Brain microvascular endothelial cell (primary cell): ENCODE measurements at regions not wholly inside any gene's neighbourhood (a gene's known extent, or its start where the extent isn't known, plus 50 kb on each side); places are given as distances from the start of the nearest gene placed in this dataset.
A peak's percentile ranks its signal among the peaks of the same experiment; 100 is the strongest.

ENCODE experiments used
- DNase-seq: peaks from one replicate; pipeline ENCODE4 v3.0.0-alpha.2; 2020
- H3K27ac ChIP-seq: fragments of 250-450 bp; sonication (Bioruptor Pico); 2 replicates; pipeline ENCODE4 v1.5.1; 2020; ENCODE audit warnings: mild to moderate bottlenecking, moderate library complexity
- H3K27me3 ChIP-seq: fragments of 250-450 bp; sonication (Bioruptor Pico); replicated peaks from 2 replicates; pipeline ENCODE4 v1.5.1; 2020; ENCODE audit warnings: mild to moderate bottlenecking
- H3K36me3 ChIP-seq: fragments of 250-450 bp; sonication (Bioruptor Pico); replicated peaks from 2 replicates; pipeline ENCODE4 v1.5.1; 2020; ENCODE audit warnings: mild to moderate bottlenecking
- H3K4me3 ChIP-seq: 2 replicates; pipeline ENCODE4 v1.5.1; 2011; ENCODE audit warnings: low read depth, mild to moderate bottlenecking, control low read depth, low read length, moderate library complexity
- CTCF ChIP-seq: IDR thresholded peaks from 2 replicates; pipeline ENCODE4 v1.5.1; 2011; ENCODE audit warnings: low read depth, mild to moderate bottlenecking, moderate library complexity, low read length, control low read depth, inconsistent platforms; ENCODE audit errors: missing control alignments
- in situ Hi-C: cut with HindIII; loops from 2 replicates; pipeline ENCODE4 v1.10.0; 2017; ENCODE audit warnings: low sequenced_read_pairs, low pct_ligation_motif_present

- no peak for DNase-seq
- no peaks in the 10 kb centered on the region for H3K36me3 ChIP-seq
- H3K27ac ChIP-seq = no peak overlapping the region
- in situ Hi-C loops = no loop called here
- no peak overlapping the region for H3K4me3 ChIP-seq
- no peak for TF ChIP-seq CTCF
- no peaks in the 10 kb centered on the region for H3K27me3 ChIP-seq
Measured at GRCh38 chr7:131011432-131011742, 277.4 kb upstream of the KLF14 start.

GRCh38 chr7:131011976-131012375 lies 278.0 kb upstream of the KLF14 start:
- Histone ChIP-seq H3K36me3 (no peaks in the 10 kb centered on the region), H3K4me3 (no peak overlapping the region), H3K27ac (peak overlapping the region; percentile 48), H3K27me3 (no peaks in the 10 kb centered on the region)
- DNase-seq = peak; percentile 52
- TF ChIP-seq CTCF = no peak
- in situ Hi-C loops = no loop called here

- no peak for DNase-seq
- Histone ChIP-seq H3K36me3 (no peaks in the 10 kb centered on the region), H3K27me3 (no peaks in the 10 kb centered on the region), H3K4me3 (no peak overlapping the region), H3K27ac (peak overlapping the region; percentile 48)
- no peak for TF ChIP-seq CTCF
- in situ Hi-C loops = no loop called here
Measured at GRCh38 chr7:131012477-131013031, 278.5 kb upstream of the KLF14 start.

- no peaks in the 10 kb centered on the region for H3K27me3 ChIP-seq
- no peak for TF ChIP-seq CTCF
- DNase-seq = no peak
- in situ Hi-C loops = no loop called here
- no peak overlapping the region for H3K4me3 ChIP-seq
- no peak overlapping the region for H3K27ac ChIP-seq
- no peaks in the 10 kb centered on the region for H3K36me3 ChIP-seq
Measured at GRCh38 chr7:131013716-131014115, 279.7 kb upstream of the KLF14 start.

GRCh38 chr7:131014906-131015656 lies 281.1 kb upstream of the KLF14 start:
- DNase-seq = no peak

More at GRCh38 chr7:131014906-131015656, 281.1 kb upstream of the KLF14 start:
- H3K4me3 ChIP-seq = no peak overlapping the region
- in situ Hi-C loops = no loop called here
- TF ChIP-seq CTCF = no peak
- no peak overlapping the region for H3K27ac ChIP-seq
- no peaks in the 10 kb centered on the region for H3K27me3 ChIP-seq
- H3K36me3 ChIP-seq = no peaks in the 10 kb centered on the region
